H9 (cell line): ENCODE measurements at regions not wholly inside any gene's neighbourhood (a gene's known extent, or its start where the extent isn't known, plus 50 kb on each side); places are given as distances from the start of the nearest gene placed in this dataset.

Source experiments
- DNase-seq: peaks from one replicate; pipeline ENCODE4 v3.0.0-alpha.2; 2017
- H2AFZ ChIP-seq: one replicate; pipeline ENCODE4 v1.6.1; 2013; ENCODE audit warnings: mild to moderate bottlenecking, low read length, control low read depth, moderate library complexity
- H2AK5ac ChIP-seq: 2 replicates; pipeline ENCODE4 v1.6.1; 2013; ENCODE audit warnings: low read length, control low read depth, mixed read lengths; ENCODE audit not compliant: insufficient read length
- H2BK120ac ChIP-seq: one replicate; pipeline ENCODE4 v1.6.1; 2013; ENCODE audit warnings: low read depth, mild to moderate bottlenecking, low read length, control low read depth, inconsistent platforms; ENCODE audit not compliant: poor library complexity, severe bottlenecking
- H2BK12ac ChIP-seq: 2 replicates; pipeline ENCODE4 v1.6.1; 2013; ENCODE audit warnings: low read length, control low read depth, mixed read lengths, low read depth; ENCODE audit not compliant: insufficient read length
- H2BK15ac ChIP-seq: 2 replicates; pipeline ENCODE4 v1.6.1; 2013; ENCODE audit warnings: low read depth, low read length, control low read depth
- H2BK20ac ChIP-seq: one replicate; pipeline ENCODE4 v1.6.1; 2013; ENCODE audit warnings: low read depth, mild to moderate bottlenecking, low read length, control low read depth, inconsistent platforms; ENCODE audit not compliant: poor library complexity, severe bottlenecking
- H2BK5ac ChIP-seq: 2 replicates; pipeline ENCODE4 v1.6.1; 2013; ENCODE audit warnings: low read length, control low read depth, mixed read lengths; ENCODE audit not compliant: insufficient read length
- H3K14ac ChIP-seq: 2 replicates; pipeline ENCODE4 v1.6.1; 2013; ENCODE audit warnings: low read length, control low read depth; ENCODE audit not compliant: insufficient read depth
- H3K18ac ChIP-seq: 2 replicates; pipeline ENCODE4 v1.6.1; 2013; ENCODE audit warnings: low read depth, mild to moderate bottlenecking, mixed read lengths, low read length, control low read depth; ENCODE audit not compliant: insufficient read length
- H3K23ac ChIP-seq: 2 replicates; pipeline ENCODE4 v1.6.1; 2013; ENCODE audit warnings: low read length, control low read depth, mixed read lengths, low read depth; ENCODE audit not compliant: insufficient read length
- H3K23me2 ChIP-seq: 2 replicates; pipeline ENCODE4 v1.6.1; 2013; ENCODE audit warnings: low read depth, mild to moderate bottlenecking, mixed read lengths, low read length, control low read depth; ENCODE audit not compliant: insufficient read length, poor library complexity, severe bottlenecking
- H3K27ac ChIP-seq: 2 replicates; pipeline ENCODE4 v1.5.1; 2013; ENCODE audit warnings: low read length, control low read depth, mixed read lengths, low read depth; ENCODE audit not compliant: insufficient read length
- H3K27me3 ChIP-seq: 2 replicates; pipeline ENCODE4 v1.6.1; 2013; ENCODE audit warnings: low read length, control low read depth, inconsistent platforms; ENCODE audit not compliant: insufficient read depth
- H3K4ac ChIP-seq: 2 replicates; pipeline ENCODE4 v1.6.1; 2013; ENCODE audit warnings: low read depth, mild to moderate bottlenecking, control low read depth, inconsistent platforms, low read length, moderate library complexity
- H3K4me1 ChIP-seq: 2 replicates; pipeline ENCODE4 v1.6.1; 2013; ENCODE audit warnings: low read length, control low read depth, inconsistent platforms; ENCODE audit not compliant: insufficient read depth
- H3K4me2 ChIP-seq: 2 replicates; pipeline ENCODE4 v1.6.1; 2013; ENCODE audit warnings: low read length, control low read depth, mixed read lengths; ENCODE audit not compliant: insufficient read length, insufficient read depth
- H3K56ac ChIP-seq: 2 replicates; pipeline ENCODE4 v1.6.1; 2013; ENCODE audit warnings: low read depth, mild to moderate bottlenecking, mixed read lengths, low read length, control low read depth; ENCODE audit not compliant: insufficient read length
- H3K79me1 ChIP-seq: 2 replicates; pipeline ENCODE4 v1.6.1; 2013; ENCODE audit warnings: low read depth, mild to moderate bottlenecking, moderate library complexity, low read length, control low read depth, inconsistent platforms; ENCODE audit not compliant: insufficient read depth, poor library complexity, severe bottlenecking
- H3K79me2 ChIP-seq: 2 replicates; pipeline ENCODE4 v1.6.1; 2013; ENCODE audit warnings: low read length, control low read depth, inconsistent platforms; ENCODE audit not compliant: insufficient read depth
- H3K9ac ChIP-seq: 2 replicates; pipeline ENCODE4 v1.6.1; 2013; ENCODE audit warnings: low read length, control low read depth, mixed read lengths; ENCODE audit not compliant: insufficient read length; ENCODE audit errors: extremely low read depth
- H3K9me3 ChIP-seq: one replicate; pipeline ENCODE4 v1.6.1; 2013; ENCODE audit warnings: low read depth, low read length, inconsistent platforms; ENCODE audit not compliant: control insufficient read depth
- H3T11ph ChIP-seq: one replicate; pipeline ENCODE4 v1.6.1; 2013; ENCODE audit warnings: mild to moderate bottlenecking, low read length, control low read depth, inconsistent platforms
- H4K20me1 ChIP-seq: one replicate; pipeline ENCODE4 v1.6.1; 2013; ENCODE audit not compliant: control insufficient read depth, insufficient read length, insufficient read depth
- H4K5ac ChIP-seq: 2 replicates; pipeline ENCODE4 v1.6.1; 2013; ENCODE audit warnings: low read depth, mild to moderate bottlenecking, mixed read lengths, low read length, control low read depth; ENCODE audit not compliant: insufficient read length
- H4K8ac ChIP-seq: replicated peaks from 2 replicates; pipeline ENCODE4 v1.6.1; 2013; ENCODE audit warnings: low read length, control low read depth, mixed read lengths, low read depth; ENCODE audit not compliant: insufficient read length
- H4K91ac ChIP-seq: 2 replicates; pipeline ENCODE4 v1.6.1; 2013; ENCODE audit warnings: low read depth, mild to moderate bottlenecking, moderate library complexity, mixed read lengths, low read length, control low read depth; ENCODE audit not compliant: insufficient read length
- H3K27ac Mint-ChIP-seq, 3 experiments: 2 replicates in 2 of 3; 3 replicates in 1 of 3; pipeline ENCODE4 v1.8.0; 2020 to 2021; ENCODE audit warnings: mixed read lengths in 3 of 3, mild to moderate bottlenecking in 1 of 3, moderate library complexity in 1 of 3
- H3K27me3 Mint-ChIP-seq: 2 replicates; pipeline ENCODE4 v1.8.0; 2021; ENCODE audit warnings: low read depth, mild to moderate bottlenecking, moderate library complexity, mixed read lengths
- H3K36me3 Mint-ChIP-seq, 3 experiments: 2 replicates in 2 of 3; 3 replicates in 1 of 3; pipeline ENCODE4 v1.8.0; 2020 to 2021; ENCODE audit warnings: low read depth in 3 of 3, mixed read lengths in 3 of 3; ENCODE audit not compliant: insufficient read depth in 1 of 3
- H3K4me1 Mint-ChIP-seq, 2 experiments: 2 replicates each; pipeline ENCODE4 v1.8.0; 2020; ENCODE audit warnings: mixed read lengths in 2 of 2
- H3K4me3 Mint-ChIP-seq, 2 experiments: 2 replicates in 1 of 2; 3 replicates in 1 of 2; pipeline ENCODE4 v1.8.0; 2020 to 2021; ENCODE audit warnings: mild to moderate bottlenecking in 2 of 2, mixed read lengths in 2 of 2, moderate library complexity in 1 of 2
- H3K9me3 Mint-ChIP-seq, 2 experiments: 2 replicates in 1 of 2; 3 replicates in 1 of 2; pipeline ENCODE4 v1.8.0; 2020; ENCODE audit warnings: mild to moderate bottlenecking in 2 of 2, mixed read lengths in 2 of 2, moderate library complexity in 1 of 2
- CTCF ChIP-seq: fragments of 200-600 bp; sonication (generic); conservative IDR thresholded peaks from 3 replicates; pipeline ENCODE4 v1.8.0; 2021; ENCODE audit warnings: antibody characterized with exemption, mild to moderate bottlenecking
- WGBS: extraction: QIAGEN DNeasy Blood & Tissue Kit; methylation state at CpG from one replicate; pipeline ENCODE4 v1.1.7; 2013; ENCODE audit warnings: missing lambda C conversion rate, low lambda C conversion rate, mixed read lengths; ENCODE audit not compliant: insufficient read length; ENCODE audit errors: extremely low coverage; 5-methylcytosine and 5-hydroxymethylcytosine counted together

- H2BK20ac ChIP-seq = no peak overlapping the region
- H3K4me1 ChIP-seq = no peaks in the 10 kb centered on the region
- no peak overlapping the region for H3K4ac ChIP-seq
- H3K36me3 Mint-ChIP-seq = no peaks in the 10 kb centered on the region
- H3K27ac ChIP-seq = no peak overlapping the region
- no peaks in the 10 kb centered on the region for H3K23me2 ChIP-seq
- H3K14ac ChIP-seq = no peak overlapping the region
- H2BK5ac ChIP-seq = no peak overlapping the region
- WGBS = no CpG with 5 or more reads among the region's 1 CpG
- H3K27me3 ChIP-seq = no peaks in the 10 kb centered on the region
- no peak overlapping the region for H2BK12ac ChIP-seq
- H2AFZ ChIP-seq = no peak overlapping the region
- H3K56ac ChIP-seq = no peak overlapping the region
- H3K4me2 ChIP-seq = no peak overlapping the region
- H3K79me2 ChIP-seq = no peaks in the 10 kb centered on the region
- no peak for DNase-seq
- no peak overlapping the region; a peak in 2 of 7 replicates for H3K27ac Mint-ChIP-seq
- no peaks in the 10 kb centered on the region for H4K20me1 ChIP-seq
- TF ChIP-seq CTCF = no peak
- no peak overlapping the region for H3T11ph ChIP-seq
- peaks cover 0 to 4% of the 10 kb centered on the region in 2 experiments; a peak in 1 of 4 replicates for H3K4me1 Mint-ChIP-seq
- no peak overlapping the region for H3K18ac ChIP-seq
- H2AK5ac ChIP-seq = no peak overlapping the region
- H4K91ac ChIP-seq = no peak overlapping the region
- no peak overlapping the region for H3K9ac ChIP-seq
- no peaks in the 10 kb centered on the region for H3K79me1 ChIP-seq
- no peak overlapping the region for H3K4me3 Mint-ChIP-seq
- H3K23ac ChIP-seq = no peak overlapping the region
- no peaks in the 10 kb centered on the region for H3K27me3 Mint-ChIP-seq
- H3K9me3 Mint-ChIP-seq = no peaks in the 10 kb centered on the region
- H3K9me3 ChIP-seq = no peaks in the 10 kb centered on the region
- no peak overlapping the region for H2BK15ac ChIP-seq
- no peak overlapping the region for H4K5ac ChIP-seq
- H4K8ac ChIP-seq = no peak overlapping the region
- H2BK120ac ChIP-seq = no peak overlapping the region
These were observed 318.0 kb downstream of the HTR1B start for GRCh38 chr6:77145244-77145643.
